ENCODE measurements at regions not wholly inside any gene's neighbourhood (a gene's known extent, or its start where the extent isn't known, plus 50 kb on each side); places are given as distances from the start of the nearest gene placed in this dataset.
"Not testable (repeated sequence)": the region's sequence is repeated elsewhere in the genome, so short reads cannot be mapped to it uniquely, and the experiment has no call there.

DNA sequence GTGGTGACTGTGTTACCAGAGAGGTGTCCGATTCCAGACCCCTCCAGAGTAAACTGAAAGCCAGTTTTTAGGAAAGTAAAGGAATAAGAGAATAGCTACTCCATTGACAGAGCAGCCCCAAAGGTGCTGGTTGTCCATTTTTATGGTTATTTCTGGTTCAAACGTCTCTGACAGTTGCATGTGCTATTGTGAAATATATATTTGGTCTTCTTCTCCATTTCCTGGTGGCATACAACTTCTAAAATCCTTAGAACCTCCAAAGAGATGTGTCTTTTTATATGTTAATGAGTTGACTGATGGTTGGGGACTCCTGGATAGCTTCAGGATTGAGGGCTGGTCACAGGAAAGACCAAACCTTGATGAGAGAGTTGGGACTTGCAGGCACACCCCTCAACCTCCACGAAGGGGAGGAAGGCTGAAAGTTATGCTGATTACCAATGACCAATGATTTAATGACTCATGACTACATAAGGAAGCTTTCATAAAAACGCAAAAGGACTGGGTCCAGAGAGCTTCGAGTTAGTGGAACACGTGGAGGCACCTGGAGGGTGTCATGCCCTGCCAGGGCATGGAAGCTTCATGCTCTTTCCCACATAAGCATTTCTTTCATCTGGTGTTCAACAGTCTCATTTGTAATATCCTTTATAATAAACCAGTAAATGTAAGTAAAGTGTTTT, 100.7 kb downstream of the SLC16A1 start:
- CTCF ChIA-PET: no interaction called here
- H3K27me3 Mint-ChIP-seq (ENCODE audit: low read depth): peaks cover 37% of the 10 kb centered on the region
- peaks cover 2% of the 10 kb centered on the region for H3K4me1 Mint-ChIP-seq (ENCODE audit: low read depth)
- H3K27ac Mint-ChIP-seq: no peak overlapping the region
- POLR2A ChIA-PET: no interaction called here
- DNase-seq (no peak), ATAC-seq (no peak)
- H3K36me3 Mint-ChIP-seq (ENCODE audit: low read depth): no peaks in the 10 kb centered on the region
- H3K9me3 Mint-ChIP-seq (ENCODE audit: insufficient read depth): no peaks in the 10 kb centered on the region
- no peak overlapping the region for H3K4me3 Mint-ChIP-seq

DNA sequence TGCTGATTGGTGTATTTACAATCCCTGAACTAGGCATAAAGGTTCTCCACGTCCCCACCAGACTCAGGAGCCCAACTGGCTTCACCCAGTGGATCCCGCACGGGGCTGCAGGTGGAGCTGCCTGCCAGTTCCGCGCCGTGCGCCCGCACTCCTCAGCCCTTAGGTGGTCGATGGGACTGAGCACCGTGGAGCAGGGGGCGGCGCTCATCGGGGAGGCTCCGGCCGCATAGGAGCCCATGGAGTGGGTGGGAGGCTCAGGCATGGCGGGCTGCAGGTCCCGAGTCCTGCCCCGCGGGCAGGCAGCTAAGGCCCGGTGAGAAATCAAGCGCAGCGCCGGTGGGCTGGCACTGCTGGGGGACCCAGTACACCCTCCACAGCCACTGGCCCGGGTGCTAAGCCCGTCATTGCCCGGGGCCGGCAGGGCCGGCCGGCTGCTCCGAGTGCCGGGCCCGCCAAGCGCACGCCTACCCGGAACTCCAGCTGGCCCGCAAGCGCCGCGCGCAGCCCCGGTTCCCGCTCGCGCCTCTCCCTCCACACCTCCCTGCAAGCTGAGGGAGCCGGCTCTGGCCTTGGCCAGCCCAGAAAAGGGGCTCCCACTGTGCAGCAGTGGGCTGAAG, 101.5 kb downstream of the SLC16A1 start:
- ATAC-seq; H3K36me3 Mint-ChIP-seq (ENCODE audit: low read depth); H3K9me3 Mint-ChIP-seq (ENCODE audit: insufficient read depth); POLR2A ChIA-PET; H3K4me1 Mint-ChIP-seq (ENCODE audit: low read depth); H3K4me3 Mint-ChIP-seq; H3K27ac Mint-ChIP-seq; CTCF ChIA-PET; DNase-seq: not testable (repeated sequence)
- peaks cover 45% of the 10 kb centered on the region for H3K27me3 Mint-ChIP-seq (ENCODE audit: low read depth)

DNA sequence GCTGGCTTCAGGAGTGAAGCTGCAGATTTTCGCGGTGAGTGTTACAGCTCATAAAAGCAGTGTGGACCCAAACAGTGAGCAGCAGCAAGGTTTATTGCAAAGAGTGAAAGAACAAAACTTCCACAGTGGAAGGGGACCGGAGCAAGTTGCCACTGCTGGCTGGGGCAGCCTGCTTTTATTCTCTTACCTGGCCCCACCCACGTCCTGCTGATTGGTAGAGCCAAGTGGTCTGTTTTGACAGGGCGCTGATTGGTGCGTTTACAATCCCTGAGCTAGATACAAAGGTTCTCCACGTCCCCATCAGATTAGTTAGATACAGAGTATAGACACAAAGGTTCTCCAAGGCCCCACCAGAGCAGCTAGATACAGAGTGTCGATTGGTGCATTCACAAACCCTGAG, 102.1 kb downstream of the SLC16A1 start:
- CTCF ChIA-PET; H3K9me3 Mint-ChIP-seq (ENCODE audit: insufficient read depth); H3K36me3 Mint-ChIP-seq (ENCODE audit: low read depth); DNase-seq; H3K4me1 Mint-ChIP-seq (ENCODE audit: low read depth); POLR2A ChIA-PET; H3K4me3 Mint-ChIP-seq; H3K27ac Mint-ChIP-seq; ATAC-seq: not testable (repeated sequence)
- H3K27me3 Mint-ChIP-seq (ENCODE audit: low read depth): peaks cover 50% of the 10 kb centered on the region

DNA sequence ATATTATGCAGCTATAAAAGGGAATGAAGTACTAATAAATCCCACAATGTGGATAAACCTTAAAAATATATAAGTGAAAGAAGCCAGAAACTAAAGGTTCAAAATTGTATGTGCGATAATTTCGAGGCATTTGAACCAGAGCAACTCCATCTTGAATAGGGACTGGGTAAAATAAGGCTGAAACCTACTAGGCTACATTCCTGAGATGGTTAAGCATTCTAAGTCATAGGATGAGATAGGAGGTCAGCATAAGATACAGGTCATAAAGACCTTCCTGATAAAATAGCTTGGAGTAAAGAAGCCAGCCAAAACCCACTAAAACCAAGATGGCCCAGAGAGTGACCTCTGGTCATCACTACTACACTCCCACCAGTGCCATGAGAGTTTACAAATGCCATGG, 103.1 kb downstream of the SLC16A1 start:
- H3K4me1 Mint-ChIP-seq (ENCODE audit: low read depth): peaks cover 9% of the 10 kb centered on the region
- DNase-seq: no peak
- no peak overlapping the region for H3K4me3 Mint-ChIP-seq
- POLR2A ChIA-PET: no interaction called here
- no peak overlapping the region for H3K27ac Mint-ChIP-seq
- CTCF ChIA-PET: no interaction called here
- peaks cover 53% of the 10 kb centered on the region for H3K27me3 Mint-ChIP-seq (ENCODE audit: low read depth)
- H3K9me3 Mint-ChIP-seq (ENCODE audit: insufficient read depth): no peaks in the 10 kb centered on the region
- H3K36me3 Mint-ChIP-seq (ENCODE audit: low read depth): no peaks in the 10 kb centered on the region
- no peak for ATAC-seq

DNA sequence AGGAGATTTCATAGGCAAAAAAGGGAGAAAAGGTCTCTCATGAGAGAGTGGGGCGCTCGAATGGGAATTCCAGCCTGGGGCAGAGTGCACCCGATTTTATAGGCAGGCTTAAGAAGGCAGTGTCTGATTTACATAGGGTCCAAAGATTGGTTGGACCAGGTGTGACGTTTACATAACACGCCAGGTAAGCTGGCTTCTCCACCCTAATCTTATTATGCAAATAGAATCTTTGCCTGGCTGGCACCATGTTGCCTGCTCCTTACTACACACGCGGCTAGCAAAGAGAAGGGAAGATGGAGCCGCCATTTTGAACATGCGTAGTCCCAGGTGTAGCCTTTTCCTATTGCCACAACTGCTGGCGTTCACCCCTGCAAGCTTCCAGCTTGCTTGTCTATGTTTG, 103.7 kb downstream of the SLC16A1 start:
- Mint-ChIP-seq H3K9me3 (ENCODE audit: insufficient read depth) (no peaks in the 10 kb centered on the region), H3K4me1 (ENCODE audit: low read depth) (peaks cover 9% of the 10 kb centered on the region), H3K27me3 (ENCODE audit: low read depth) (peaks cover 50% of the 10 kb centered on the region), H3K27ac (no peak overlapping the region), H3K36me3 (ENCODE audit: low read depth) (no peaks in the 10 kb centered on the region), H3K4me3 (no peak overlapping the region)
- no peak for DNase-seq
- CTCF ChIA-PET: no interaction called here
- ATAC-seq: no peak
- POLR2A ChIA-PET: no interaction called here

DNA sequence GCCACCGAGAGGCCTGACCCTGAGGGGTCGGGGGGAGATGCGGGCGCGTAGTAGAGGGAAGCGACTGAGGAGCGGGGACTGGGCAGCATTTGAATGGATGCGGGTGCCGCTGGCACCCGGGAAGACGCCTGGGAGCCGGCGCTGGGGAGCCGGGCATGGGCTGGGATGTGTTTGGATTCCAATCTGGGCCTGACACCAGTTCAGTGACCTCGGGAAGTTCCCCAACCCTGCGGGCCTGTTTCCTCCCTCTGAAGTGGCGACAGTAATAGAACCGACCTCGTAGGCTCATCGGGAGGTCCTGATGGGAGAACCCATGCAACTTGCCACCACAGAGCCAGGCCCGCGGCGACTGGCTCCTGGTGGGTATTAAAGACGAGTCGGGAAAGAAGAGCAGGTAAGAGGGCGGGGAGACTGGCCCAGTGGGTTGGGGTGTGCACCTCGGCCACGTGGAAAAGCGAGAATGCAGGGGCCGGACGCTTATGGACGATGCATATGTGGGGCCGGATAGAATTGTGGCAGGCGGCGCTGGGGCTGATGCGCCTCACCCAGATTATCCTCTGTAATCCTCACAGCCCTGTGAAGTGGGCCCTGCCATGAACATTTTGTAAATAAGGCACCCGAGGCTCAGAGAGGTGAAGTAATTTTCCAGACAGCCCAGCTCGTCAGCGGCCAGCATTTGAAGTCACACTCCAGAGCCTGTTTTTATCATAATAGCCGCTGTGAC, 105.8 kb downstream of the SLC16A1 start:
- Mint-ChIP-seq H3K27ac (no peak overlapping the region), H3K36me3 (ENCODE audit: low read depth) (no peaks in the 10 kb centered on the region), H3K27me3 (ENCODE audit: low read depth) (peaks cover 47% of the 10 kb centered on the region), H3K9me3 (ENCODE audit: insufficient read depth) (no peaks in the 10 kb centered on the region), H3K4me1 (ENCODE audit: low read depth) (peaks cover 8% of the 10 kb centered on the region), H3K4me3 (peak overlapping the region; percentile 22)
- ChIA-PET POLR2A (no interaction called here), CTCF (no interaction called here)
- DNase-seq: no peak
- no peak for ATAC-seq

DNA sequence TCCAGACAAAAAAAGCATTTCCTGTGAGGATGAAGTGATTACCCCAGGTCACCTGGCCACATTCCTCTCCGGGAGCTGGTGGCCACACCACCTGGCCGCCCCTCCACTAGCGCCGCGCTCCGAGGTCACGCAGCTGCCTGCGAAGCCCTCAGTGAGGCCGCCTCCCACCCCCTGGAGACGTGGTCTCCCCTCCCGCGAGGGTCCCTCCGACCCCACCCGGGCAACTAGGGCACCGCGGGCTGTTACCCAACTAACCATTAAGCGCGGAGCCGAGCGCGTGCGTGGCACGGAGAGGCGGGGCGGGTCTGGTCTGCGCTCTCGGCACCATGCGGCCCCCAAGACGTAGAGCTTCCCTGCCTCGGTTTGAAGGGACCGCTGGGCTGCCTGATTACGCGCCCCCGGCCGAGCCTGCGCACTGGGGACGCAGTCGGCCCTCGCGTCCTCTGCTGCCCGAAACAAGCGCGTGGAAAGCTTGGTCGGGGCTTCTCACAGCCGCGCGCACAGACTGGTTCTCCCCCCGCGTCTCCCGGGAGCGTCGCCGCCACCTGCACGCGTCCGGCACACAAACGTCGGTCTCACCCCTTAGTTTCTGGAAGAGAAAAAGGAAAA, 106.5 kb downstream of the SLC16A1 start:
- H3K4me3 Mint-ChIP-seq: peak overlapping the region; percentile 22
- peaks cover 43% of the 10 kb centered on the region for H3K27me3 Mint-ChIP-seq (ENCODE audit: low read depth)
- ATAC-seq: peak; percentile 49

GRCh38 chr1:112841825-112842224, 114.2 kb downstream of the SLC16A1 start:
- no peak for ATAC-seq
- ChIA-PET POLR2A (no interaction called here), CTCF (no interaction called here)
- H3K4me3 Mint-ChIP-seq: no peak overlapping the region
- peaks cover 16% of the 10 kb centered on the region for H3K4me1 Mint-ChIP-seq (ENCODE audit: low read depth)
- no peak overlapping the region for H3K27ac Mint-ChIP-seq
- H3K27me3 Mint-ChIP-seq (ENCODE audit: low read depth): peaks cover 23% of the 10 kb centered on the region
- H3K9me3 Mint-ChIP-seq (ENCODE audit: insufficient read depth): no peaks in the 10 kb centered on the region
- no peaks in the 10 kb centered on the region for H3K36me3 Mint-ChIP-seq (ENCODE audit: low read depth)
- no peak for DNase-seq

More for the DNA sequence above, 106.5 kb downstream of the SLC16A1 start:
- Mint-ChIP-seq H3K27ac (no peak overlapping the region), H3K36me3 (ENCODE audit: low read depth) (no peaks in the 10 kb centered on the region), H3K4me1 (ENCODE audit: low read depth) (peaks cover 7% of the 10 kb centered on the region), H3K9me3 (ENCODE audit: insufficient read depth) (no peaks in the 10 kb centered on the region)
- ChIA-PET POLR2A (no interaction called here), CTCF (no interaction called here)
- DNase-seq: no peak

GRCh38 chr1:112840631-112841624, 115.1 kb downstream of the SLC16A1 start:
- Mint-ChIP-seq H3K27me3 (ENCODE audit: low read depth) (peaks cover 28% of the 10 kb centered on the region), H3K36me3 (ENCODE audit: low read depth) (no peaks in the 10 kb centered on the region), H3K27ac (no peak overlapping the region), H3K4me1 (ENCODE audit: low read depth) (peaks cover 16% of the 10 kb centered on the region), H3K9me3 (ENCODE audit: insufficient read depth) (no peaks in the 10 kb centered on the region), H3K4me3 (no peak overlapping the region)
- DNase-seq (peak; percentile 26), ATAC-seq (no peak)
- ChIA-PET CTCF (interaction anchor here (0.7 kb wide), 2 partner anchors 106 to 232 kb away, joined by 3 to 4 read pairs; no protein-coding TSS in a partner anchor), POLR2A (no interaction called here)

DNA sequence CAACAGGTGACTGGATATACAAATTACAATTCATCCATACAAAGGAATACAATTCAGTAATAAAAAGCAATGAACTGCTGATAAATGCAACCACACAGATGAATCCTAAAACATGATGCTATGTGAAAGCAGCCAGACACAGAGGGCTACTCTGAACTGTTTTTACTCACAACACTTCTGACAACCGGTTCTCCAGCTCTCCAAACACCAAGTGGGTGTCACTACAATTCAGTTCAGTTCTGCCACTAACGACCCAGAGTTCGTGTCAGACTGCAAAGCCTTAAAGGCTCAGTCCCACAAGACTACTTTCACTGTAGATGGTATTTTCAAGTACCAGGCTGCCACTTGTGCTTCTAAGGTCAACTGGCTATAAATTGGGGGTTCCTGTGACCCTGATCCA, 119.4 kb downstream of the SLC16A1 start:
- Mint-ChIP-seq H3K27me3 (ENCODE audit: low read depth) (peaks cover 30% of the 10 kb centered on the region), H3K4me1 (ENCODE audit: low read depth) (peaks cover 13% of the 10 kb centered on the region), H3K36me3 (ENCODE audit: low read depth) (no peaks in the 10 kb centered on the region), H3K27ac (no peak overlapping the region), H3K9me3 (ENCODE audit: insufficient read depth) (no peaks in the 10 kb centered on the region), H3K4me3 (no peak overlapping the region)
- ATAC-seq (no peak), DNase-seq (no peak)
- CTCF ChIA-PET: no interaction called here
- POLR2A ChIA-PET: no interaction called here

GRCh38 chr1:112833806-112834205, 118.7 kb upstream of the PPM1J start:
- POLR2A ChIA-PET: no interaction called here
- H3K9me3 Mint-ChIP-seq (ENCODE audit: insufficient read depth): no peaks in the 10 kb centered on the region
- DNase-seq: no peak

More at GRCh38 chr1:112833806-112834205, 118.7 kb upstream of the PPM1J start:
- no peak overlapping the region for H3K4me3 Mint-ChIP-seq
- CTCF ChIA-PET: no interaction called here
- H3K36me3 Mint-ChIP-seq (ENCODE audit: low read depth): no peaks in the 10 kb centered on the region
- no peak for ATAC-seq
- H3K27me3 Mint-ChIP-seq (ENCODE audit: low read depth): peaks cover 27% of the 10 kb centered on the region
- no peak overlapping the region for H3K27ac Mint-ChIP-seq
- no peaks in the 10 kb centered on the region for H3K4me1 Mint-ChIP-seq (ENCODE audit: low read depth)

Measured in activated CD8-positive, alpha-beta T cell treated with anti-CD3 and anti-CD28 coated beads, Interleukin-2, amount 10 ng/mL, durations not matched to agents 7 days and 5 days (primary cell).